GM23338 (cell line): ENCODE measurements at regions not wholly inside any gene's neighbourhood (a gene's known extent, or its start where the extent isn't known, plus 50 kb on each side); places are given as distances from the start of the nearest gene placed in this dataset.

Experiments
- CTCF ChIP-seq, 2 experiments: fragments of 200-600 bp in 1 of 2; sonication (generic) in 1 of 2; conservative IDR thresholded peaks; 2 replicates each; pipeline versions ENCODE4 v1.5.1 to v1.6.1; 2016 to 2017; ENCODE audit warnings: antibody characterized with exemption in 2 of 2, low read depth in 2 of 2, mild to moderate bottlenecking in 2 of 2, moderate library complexity in 1 of 2
- TF ChIP-seq, protein P1 (sequence below): IDR thresholded peaks from one replicate; pipeline ENCODE4 v1.6.1; 2018; ENCODE audit warnings: antibody characterized with exemption; ENCODE audit not compliant: unreplicated experiment

DNA sequence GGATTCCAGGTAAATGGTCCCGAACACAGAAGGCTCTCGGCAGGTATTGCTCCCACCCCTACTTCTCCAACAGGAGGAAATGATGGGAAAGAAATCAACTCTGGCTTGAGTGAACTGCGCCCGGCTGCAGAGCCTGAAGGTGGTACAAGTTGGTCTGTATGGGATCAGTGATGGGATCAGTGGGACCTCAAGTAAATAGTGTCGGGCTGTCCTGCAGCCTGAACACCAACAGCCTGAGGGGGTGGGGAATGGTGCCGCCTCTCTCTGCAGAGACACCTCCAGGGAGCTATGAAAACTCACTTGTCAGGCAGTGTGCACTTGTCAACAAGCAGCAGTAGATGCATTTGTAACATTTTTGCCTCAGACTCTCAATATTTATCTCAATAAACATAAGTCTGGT lies 183.5 kb downstream of the MATN1 start:
- TF ChIP-seq, protein P1, sequence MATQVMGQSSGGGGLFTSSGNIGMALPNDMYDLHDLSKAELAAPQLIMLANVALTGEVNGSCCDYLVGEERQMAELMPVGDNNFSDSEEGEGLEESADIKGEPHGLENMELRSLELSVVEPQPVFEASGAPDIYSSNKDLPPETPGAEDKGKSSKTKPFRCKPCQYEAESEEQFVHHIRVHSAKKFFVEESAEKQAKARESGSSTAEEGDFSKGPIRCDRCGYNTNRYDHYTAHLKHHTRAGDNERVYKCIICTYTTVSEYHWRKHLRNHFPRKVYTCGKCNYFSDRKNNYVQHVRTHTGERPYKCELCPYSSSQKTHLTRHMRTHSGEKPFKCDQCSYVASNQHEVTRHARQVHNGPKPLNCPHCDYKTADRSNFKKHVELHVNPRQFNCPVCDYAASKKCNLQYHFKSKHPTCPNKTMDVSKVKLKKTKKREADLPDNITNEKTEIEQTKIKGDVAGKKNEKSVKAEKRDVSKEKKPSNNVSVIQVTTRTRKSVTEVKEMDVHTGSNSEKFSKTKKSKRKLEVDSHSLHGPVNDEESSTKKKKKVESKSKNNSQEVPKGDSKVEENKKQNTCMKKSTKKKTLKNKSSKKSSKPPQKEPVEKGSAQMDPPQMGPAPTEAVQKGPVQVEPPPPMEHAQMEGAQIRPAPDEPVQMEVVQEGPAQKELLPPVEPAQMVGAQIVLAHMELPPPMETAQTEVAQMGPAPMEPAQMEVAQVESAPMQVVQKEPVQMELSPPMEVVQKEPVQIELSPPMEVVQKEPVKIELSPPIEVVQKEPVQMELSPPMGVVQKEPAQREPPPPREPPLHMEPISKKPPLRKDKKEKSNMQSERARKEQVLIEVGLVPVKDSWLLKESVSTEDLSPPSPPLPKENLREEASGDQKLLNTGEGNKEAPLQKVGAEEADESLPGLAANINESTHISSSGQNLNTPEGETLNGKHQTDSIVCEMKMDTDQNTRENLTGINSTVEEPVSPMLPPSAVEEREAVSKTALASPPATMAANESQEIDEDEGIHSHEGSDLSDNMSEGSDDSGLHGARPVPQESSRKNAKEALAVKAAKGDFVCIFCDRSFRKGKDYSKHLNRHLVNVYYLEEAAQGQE = no peak
- no peak for TF ChIP-seq CTCF (conservative IDR thresholded peaks at IDR 0.05; ENCODE audit: low read depth in 2 of 2)
